GM12891 (cell line): ENCODE measurements at regions not wholly inside any gene's neighbourhood (a gene's known extent, or its start where the extent isn't known, plus 50 kb on each side); places are given as distances from the start of the nearest gene placed in this dataset.

Experiments used
- DNase-seq: peaks from one replicate; pipeline ENCODE4 v3.0.0; 2011; ENCODE audit warnings: low spot score; ENCODE audit not compliant: insufficient read length
- FAIRE-seq: peaks from 2 replicates; lab custom pipeline; 2011; peaks lifted over from hg19 to GRCh38; lab: Jason Lieb, UNC
- PAX5 ChIP-seq: IDR thresholded peaks from 2 replicates; pipeline ENCODE4 v1.6.1; 2011; ENCODE audit warnings: low read length, moderate library complexity, mild to moderate bottlenecking; ENCODE audit not compliant: insufficient read depth, severe bottlenecking
- POLR2A ChIP-seq: IDR thresholded peaks from 2 replicates; pipeline ENCODE4 v1.6.1; 2011; ENCODE audit warnings: low read depth, low read length, control low read depth
- POLR2AphosphoS5 ChIP-seq: IDR thresholded peaks from 2 replicates; pipeline ENCODE4 v1.6.1; 2011; ENCODE audit warnings: low read depth, low read length, control low read depth
- SPI1 ChIP-seq: IDR thresholded peaks from 2 replicates; pipeline ENCODE4 v1.6.1; 2011; ENCODE audit warnings: low read depth, low read length, control low read depth
- TAF1 ChIP-seq: IDR thresholded peaks from 2 replicates; pipeline ENCODE4 v1.6.1; 2011; ENCODE audit warnings: low read depth, low read length, control low read depth

- TF ChIP-seq TAF1 (no peak), POLR2AphosphoS5 (no peak), SPI1 (no peak), PAX5 (no peak), POLR2A (no peak)
- DNase-seq (no peak), FAIRE-seq (no peak)
Measured at GRCh38 chr1:221791846-221792245, 50.0 kb upstream of the DUSP10 start.
